EL (cell line): ENCODE measurements at regions not wholly inside any gene's neighbourhood (a gene's known extent, or its start where the extent isn't known, plus 50 kb on each side); places are given as distances from the start of the nearest gene placed in this dataset.

Experiments
- DNase-seq: peaks from one replicate; pipeline ENCODE4 v3.0.0-alpha.2; 2016

DNA sequence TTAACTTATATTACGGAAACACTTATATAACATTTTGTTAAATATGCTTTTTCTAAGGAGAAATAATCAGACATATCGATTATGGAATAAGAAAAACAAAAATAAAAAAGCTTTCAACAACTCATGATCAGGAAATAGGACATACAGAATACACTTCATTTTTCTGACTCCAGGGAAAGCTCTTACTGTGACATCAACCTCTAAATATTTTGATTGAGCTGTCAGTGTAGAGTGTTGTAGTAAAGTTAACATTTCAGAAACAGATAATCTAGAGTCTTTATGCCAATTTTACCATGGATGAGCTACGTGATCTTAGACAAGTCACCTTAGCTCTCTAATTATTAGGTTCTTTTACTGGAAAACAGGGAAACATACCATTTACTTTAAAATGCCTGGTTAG lies 218.9 kb upstream of the SORCS1 start:
- no peak for DNase-seq

DNA sequence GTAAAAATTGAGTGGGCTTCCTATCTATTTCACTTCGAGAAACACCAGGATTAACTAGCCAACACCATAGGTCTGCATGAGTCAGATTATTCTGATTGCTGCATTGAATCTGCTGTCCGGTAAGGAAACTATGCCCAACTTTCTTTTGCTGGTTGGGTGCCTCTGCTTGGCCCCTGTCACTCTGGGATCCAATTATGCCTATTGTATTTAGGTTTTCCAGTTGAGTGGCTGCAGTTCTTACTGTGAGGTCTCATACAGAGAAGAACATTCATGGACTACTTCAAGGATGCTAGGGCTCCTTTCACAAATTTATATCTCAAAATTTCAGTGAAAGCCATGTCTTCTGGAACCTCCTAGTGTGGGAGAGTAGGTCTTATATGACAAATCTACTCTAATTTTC lies 215.1 kb upstream of the SORCS1 start:
- DNase-seq = no peak

DNA sequence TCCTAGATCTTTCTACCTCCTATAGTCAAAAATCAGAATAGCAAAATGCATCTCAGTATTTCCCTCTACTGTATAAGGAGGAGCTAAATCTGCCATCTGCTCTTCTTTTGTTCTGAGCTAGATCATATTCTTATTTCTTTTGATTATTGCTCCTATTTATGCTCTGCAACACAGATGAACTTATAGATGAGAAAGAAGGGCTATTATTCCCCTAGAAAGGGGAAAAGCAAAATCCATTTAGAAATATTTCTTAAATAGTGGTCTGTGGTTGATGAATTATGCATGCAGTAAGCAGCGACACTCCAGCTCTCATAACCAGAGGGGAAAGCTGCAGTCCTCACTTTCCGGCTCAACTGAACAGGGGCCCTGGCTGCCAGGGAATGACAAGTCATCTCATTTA lies 207.3 kb upstream of the SORCS1 start:
- DNase-seq = no peak

DNA sequence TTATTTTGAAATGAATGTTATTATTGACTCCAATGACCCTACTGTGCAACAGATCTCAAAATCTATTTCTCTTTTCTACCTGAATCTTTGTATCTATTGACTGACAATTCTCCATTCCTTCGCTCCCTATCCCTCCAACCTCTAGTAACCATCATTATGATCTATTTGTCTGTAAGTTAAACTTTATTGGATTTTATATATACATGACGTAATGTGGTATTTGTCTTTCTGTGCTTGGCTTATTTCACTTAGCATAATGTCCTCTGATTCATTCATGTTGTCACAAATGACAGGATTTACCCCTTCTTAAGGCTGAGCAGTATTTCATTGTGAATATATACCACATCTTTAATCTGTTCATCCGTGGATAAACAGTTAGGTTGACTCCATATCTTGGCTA lies 200.4 kb upstream of the SORCS1 start:
- no peak for DNase-seq

DNA sequence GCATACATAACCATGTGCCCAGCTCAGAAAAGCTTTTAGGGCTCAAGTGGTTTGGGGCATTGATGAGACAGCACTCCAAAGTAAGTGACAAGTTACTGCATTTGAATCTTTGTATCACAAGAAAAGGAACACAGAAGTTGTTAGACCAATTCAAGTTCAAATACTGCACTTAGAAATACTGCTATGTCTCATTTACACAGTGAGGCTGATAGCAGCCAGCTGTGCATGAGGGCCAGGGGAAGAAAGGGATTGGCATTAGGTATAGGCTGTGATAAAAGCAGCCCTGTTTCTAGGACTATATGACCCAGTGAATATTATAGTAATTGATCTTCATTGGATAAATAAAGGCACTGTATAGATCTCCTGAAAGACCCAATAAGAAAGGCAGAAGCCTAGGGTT lies 197.8 kb upstream of the SORCS1 start:
- no peak for DNase-seq

DNA sequence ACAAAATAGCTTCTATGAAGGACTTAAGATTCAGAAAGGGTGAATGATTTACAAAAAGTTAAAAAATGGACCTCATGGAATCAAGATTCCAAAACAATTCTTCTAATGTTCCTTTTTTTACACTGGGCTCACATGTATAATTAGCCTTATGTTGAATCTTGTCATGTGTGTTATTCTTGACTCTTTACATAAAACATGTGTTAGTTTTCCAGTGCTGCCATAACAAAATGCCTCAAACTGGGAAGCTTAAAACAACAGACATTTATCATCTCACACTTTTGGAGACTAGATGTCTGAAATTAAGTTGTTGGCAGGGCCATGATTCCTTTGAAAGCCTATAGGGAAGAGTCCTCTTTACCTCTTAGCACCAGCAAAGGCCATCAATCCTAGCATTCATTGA lies 192.5 kb upstream of the SORCS1 start:
- no peak for DNase-seq

DNA sequence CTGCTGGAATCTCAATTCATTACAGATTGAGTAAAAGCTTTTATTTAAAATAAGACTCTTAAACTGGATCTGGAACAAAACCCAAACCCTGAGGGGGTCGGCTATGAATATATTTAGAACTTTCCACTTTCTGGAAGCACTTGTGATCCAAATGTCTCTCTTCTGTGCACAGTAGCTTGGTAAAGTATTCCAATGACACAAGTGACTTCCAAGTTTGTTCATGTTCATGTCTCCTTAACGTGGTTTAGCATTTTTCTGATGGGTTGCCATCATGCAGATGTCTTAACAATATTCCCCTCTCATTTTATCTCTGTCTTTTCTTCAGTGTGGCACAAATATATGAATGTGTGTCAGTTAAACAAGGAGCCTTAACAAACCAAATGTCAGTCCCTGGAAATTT lies 191.9 kb upstream of the SORCS1 start:
- DNase-seq = no peak

DNA sequence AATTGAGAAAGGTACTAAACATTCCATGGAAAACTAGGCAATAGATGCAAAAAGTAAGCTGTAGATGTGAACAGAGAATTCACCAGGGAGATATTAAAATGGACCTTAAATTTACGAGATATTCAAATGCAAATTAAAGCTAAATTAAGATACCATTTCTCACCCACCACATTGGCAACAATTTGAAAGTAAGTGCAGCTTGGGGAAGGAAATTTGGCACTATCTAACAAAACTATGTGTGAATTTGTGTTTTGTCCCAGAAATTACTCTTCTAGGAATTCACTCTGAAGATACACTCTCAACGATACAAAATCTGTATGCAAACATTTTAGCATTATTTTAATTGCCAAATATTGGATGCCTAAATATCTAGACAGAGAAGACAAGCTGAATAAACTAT lies 178.2 kb upstream of the SORCS1 start:
- DNase-seq = no peak

DNA sequence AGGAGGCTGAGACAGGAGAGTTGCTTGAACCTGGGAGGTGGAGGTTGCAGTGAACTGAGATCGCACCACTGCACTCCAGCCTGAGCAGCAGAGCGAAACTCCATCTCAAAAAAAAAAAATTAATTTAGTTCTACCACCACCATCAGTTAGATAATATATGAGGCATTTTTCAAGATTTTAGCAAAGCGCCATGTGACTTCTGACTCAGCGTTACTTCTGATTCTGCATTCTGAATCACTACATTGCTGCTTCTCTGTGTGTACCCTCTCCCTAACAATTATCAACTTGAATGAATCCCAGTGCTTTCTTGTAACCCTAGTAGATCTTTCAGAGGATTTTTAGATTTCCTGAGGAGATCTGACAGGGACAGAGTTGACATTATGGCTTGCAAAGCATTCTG lies 176.8 kb upstream of the SORCS1 start:
- DNase-seq = no peak

DNA sequence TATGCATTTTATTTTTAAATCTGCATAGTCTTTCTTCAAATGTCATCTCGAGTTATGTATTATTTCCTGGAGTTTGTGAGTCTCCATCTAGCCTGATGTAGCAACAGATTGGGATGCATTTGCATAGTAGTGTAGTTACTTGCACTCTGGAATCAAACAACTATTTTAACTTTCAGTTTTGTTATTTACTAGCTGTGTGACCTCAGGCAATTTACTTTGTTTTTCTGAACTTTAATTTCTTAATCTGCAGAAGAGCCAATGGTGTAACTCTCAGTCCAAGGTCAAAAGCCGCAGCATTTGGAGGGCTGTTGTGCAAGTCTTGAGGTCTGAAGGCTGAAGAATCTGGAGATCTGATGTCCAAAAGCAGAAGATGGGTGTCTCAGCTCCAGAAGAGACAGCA lies 175.8 kb upstream of the SORCS1 start:
- no peak for DNase-seq

DNA sequence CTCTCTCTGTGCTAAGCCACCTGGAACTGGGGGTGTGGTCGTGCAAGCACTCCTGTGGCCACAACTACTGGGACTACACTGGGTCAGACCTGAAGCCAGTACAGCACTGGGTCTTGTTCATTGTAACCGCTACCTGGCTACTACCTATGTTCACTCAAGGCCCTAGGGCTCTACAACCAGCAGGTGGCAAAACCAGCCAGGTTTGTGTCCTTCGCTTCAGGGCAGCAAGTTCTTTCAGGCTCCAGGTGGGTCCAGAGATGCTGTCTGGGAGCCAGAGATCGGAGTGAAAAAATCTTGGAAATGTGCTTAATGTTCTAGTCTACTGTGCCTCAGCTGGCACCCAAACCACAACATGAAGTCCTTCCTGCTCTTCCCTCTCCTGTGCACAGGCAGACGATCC lies 171.6 kb upstream of the SORCS1 start:
- no peak for DNase-seq

DNA sequence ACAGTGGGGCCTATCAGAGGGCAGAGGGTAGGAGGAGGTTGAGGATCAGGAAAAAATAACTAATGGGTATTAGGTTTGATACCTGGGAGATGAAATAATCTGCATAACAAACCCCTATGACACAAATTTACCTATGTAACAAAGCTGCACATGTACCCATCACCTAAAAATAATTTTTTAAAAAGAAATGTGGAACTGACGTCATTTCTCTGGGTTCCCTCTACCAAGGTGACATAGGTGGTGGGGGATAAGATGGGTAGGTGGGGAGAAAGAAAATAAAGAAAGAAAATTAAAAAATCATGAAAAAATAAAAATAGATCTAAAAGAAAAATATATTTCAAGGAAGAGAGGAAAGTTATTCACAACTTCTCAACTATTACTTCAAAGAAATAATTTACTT lies 153.1 kb upstream of the SORCS1 start:
- no peak for DNase-seq

DNA sequence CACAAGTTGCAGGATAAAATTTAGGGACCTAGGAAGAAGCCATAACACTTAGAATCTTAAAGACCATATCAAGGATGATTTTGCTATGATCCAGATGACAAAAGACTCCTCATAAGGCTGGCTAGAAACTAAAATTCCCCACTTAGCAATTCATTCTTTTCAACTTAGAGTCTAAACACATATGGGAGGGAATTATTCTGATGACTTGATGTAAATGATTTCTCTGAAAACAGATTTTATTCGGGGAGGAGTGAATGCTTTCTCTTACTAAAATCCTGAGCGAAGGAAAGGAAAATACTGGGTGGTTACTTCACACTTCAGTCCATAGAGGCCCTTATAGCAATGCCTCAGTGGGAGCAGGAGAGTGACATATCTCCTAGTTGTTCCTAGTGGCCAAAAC lies 138.7 kb upstream of the SORCS1 start:
- DNase-seq = no peak

DNA sequence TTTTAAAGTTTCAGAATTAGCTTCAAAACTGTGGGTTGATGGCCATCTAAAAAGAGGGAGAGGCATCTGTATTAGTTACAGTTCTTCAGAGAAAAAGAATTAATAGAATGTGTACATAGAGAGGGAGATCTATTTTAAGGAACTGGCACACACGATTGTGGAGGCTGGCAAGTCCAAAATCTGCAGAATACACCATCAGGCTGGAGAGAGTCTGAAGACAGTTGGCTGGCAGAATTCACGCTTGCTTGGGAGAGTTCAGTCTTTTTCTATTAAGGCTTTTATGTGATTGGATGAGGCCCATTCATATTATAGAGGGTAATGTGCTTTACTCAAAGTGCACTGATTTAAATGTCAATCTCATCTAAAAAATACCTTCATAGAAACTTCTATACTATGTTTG lies 135.1 kb upstream of the SORCS1 start:
- no peak for DNase-seq

DNA sequence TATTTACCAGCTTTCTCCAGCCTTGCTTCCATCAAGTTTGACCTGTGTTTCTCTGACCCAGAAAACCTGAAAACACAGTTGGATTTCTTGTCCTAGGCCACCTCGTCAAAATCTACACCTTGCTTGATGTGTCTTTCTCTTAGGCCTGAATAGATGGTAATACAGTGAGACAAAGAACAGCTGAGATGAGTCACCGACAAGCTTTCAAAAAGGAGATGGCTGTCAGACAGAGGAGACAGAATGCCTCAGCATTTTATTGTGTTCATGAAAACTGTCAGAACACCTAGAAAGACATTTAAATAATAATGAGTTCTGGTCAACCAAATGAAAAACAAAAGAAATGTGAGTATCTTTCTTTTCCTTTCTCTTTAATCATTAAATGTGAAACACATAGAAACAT lies 119.7 kb upstream of the SORCS1 start:
- no peak for DNase-seq

DNA sequence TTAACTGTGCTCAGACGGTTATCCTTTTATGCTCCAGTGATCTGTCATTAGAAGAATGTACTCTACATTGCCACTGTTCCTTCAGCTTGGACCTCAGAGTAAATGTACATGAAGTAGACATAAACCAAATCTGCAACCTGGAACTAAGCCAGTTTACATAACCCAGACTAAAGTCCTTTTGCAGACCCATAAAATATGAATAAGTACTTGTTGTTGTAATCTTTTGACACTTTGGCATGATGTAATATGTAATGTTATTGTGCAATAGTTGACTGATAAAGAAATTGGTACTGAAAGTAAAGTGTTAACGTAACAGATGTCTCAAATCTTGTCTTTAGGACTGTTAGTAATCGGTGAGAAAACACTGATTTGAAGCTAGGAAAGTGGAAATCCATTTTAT lies 115.8 kb upstream of the SORCS1 start:
- DNase-seq = no peak

DNA sequence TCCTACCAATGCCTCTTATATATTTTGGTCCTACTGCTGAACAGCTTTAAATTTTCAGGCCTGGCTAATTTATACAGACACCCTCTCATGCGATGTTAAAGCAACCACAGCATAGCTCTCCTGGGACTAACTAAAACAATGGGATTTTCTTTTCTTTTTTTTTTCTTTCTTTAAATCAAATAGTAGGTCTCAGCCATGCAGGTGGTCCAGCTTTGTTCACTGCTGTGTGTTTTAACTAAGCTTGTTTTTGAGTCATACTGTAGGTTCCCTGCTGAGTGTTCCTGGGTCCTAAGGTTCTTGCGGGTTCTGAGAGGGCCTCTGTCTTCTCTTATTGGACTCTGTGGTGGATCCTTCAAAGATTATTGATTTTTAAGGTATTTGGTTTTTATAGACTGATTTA lies 113.1 kb upstream of the SORCS1 start:
- DNase-seq = no peak

DNA sequence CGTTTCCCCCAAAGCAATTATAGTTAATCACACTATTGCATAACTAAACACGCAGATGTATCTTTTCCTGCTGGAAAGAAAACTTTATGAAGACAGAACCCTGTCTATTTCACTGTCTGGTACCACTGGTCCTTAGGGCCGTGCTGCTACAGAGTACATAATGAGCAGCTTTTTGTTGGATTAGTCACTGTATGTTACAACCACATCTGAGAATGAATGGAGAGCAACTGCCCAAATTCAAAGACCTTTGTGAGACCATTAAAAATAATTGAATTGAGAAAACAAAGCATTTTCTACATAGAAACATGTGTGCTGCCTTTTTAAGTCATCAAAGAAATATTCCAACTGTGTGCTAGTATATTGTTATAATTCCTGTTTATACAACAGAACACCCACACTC lies 111.3 kb upstream of the SORCS1 start:
- DNase-seq = no peak

DNA sequence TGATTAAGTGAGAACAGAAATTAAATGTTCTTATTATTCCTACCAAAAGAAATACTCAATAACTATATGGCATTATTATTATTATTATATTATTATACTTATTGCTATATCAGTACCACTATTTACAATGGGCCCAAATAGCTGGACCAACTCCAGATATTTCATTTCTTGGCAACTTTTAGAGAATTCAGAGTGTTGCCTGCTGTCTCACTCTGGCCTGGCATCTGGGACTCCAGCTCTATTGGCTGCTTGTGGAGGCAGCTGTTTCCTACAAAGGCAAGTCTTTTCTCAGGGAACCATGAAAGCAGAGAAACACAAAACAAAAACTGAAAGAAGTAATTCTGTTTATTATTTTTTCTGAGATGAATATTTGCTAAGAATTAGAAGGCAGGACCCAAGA lies 105.1 kb upstream of the SORCS1 start:
- DNase-seq = no peak

DNA sequence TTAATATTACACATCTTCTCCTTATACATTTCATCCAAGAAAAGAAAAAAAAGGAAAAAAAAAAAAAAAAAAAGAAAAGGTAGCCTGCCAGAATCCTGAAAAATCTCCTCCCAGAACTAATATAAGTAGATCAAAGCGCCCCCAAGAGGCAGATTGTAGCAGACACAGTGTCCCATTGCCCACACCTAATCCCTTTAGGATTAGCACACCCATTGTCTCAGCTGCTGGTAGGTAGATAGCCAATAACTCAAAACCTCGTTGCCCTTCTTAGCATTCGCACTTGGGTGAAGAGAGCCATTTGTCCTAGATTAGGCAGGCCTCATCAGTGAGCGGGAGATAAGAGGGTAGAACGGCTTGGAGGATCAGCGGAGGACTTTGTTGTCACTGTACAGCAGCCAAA lies 100.2 kb upstream of the SORCS1 start:
- no peak for DNase-seq

DNA sequence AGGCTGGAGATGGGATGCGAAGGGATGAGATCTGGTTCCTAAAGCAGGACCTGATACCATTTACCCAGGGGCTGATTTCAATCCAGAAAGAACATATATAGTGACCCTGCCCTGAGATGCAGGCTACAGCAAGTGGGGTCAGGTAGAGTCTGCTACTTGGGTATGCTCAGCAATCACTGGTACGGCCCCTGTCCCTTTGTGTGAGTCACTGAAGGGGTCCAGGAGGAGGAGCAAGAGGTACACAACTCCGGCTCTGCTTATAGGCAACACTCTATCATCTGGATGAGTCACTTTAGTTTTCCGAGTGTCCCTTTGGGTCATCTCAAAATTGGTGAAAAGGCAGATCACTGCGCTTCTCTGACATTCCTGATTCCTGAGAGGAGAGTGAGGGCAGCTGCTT lies 79.6 kb upstream of the SORCS1 start:
- no peak for DNase-seq

DNA sequence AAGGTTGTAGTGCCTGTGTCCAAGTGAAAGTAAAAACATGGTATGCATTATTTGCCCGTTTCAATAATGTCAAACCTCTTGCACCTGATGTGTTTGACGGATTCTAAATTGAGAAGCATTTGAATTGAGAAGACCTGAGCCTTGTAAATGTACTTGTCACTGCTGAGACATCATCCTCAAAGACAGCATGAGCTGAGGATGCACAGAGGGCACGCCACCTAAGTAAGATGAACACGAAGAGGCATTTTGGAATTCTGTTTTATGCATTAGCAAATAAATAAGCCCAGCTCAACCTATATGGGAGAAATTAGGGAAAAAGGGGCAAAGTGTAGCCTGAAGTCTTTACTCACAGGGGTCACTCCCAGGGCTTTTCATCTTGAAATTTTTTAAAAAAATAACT lies 73.8 kb upstream of the SORCS1 start:
- DNase-seq = no peak

DNA sequence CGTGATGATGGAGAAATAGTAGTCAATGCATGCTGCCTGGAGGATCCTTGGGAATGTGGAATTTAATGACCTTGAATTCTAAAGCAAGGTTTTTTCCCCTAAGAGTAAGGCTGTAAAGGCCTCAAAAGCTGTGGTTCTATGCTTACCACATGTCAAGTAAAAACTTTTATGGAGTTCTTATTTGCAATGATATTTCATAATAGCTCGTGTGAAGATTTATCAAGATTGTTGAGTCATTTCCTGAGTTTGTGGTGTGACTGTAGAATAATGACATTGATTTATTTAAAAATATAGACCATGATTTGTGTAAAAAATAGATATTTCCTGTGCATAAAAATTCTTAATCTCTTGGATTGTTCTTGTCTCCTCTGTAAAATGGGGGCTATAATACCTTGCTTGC lies 67.5 kb upstream of the SORCS1 start:
- DNase-seq = no peak

DNA sequence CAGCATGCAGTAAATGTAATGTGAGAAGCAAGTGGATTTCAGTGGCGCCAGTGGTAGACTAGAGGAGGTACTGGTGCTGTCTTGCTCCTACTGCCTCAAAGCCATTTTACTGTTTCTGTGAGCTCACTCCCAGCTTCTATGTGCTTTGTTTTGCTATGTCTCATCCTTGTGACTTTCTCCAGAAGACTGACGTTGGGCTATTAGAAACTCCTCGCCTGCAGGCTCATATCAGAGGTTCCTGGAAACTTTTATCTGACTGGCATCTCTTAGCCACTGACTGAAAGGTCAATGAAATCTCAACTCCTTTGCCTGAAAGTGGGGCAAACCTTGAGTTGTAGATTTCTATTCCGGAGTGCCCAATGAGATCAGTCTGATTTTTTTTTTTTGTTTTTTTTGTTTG lies 66.4 kb upstream of the SORCS1 start:
- DNase-seq = no peak

DNA sequence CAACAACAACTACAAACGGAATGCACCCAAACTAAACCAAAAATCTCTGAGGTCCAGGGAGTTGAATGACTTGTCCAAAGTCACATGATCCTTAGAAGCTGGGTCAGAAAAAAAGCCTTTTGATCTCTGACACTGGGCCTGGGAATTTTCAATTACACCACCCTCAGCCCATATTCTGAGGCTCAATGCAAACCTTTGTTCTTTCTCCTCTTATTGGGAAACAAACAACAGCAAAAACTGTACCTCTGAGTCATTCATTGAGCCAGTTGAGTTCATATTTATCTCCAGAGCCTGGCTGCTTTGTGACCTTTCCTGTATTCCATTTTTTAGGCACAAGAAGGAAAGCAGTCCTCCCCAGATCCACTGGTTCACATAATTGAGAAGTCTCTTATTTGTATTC lies 51.2 kb upstream of the SORCS1 start:
- no peak for DNase-seq
